PC-3 (cell line): ENCODE measurements at regions not wholly inside any gene's neighbourhood (a gene's known extent, or its start where the extent isn't known, plus 50 kb on each side); places are given as distances from the start of the nearest gene placed in this dataset.

Source experiments
- EZH2phosphoT487 ChIP-seq: fragments of 300-600 bp; sonication (generic); IDR thresholded peaks from 2 replicates; pipeline ENCODE4 v1.6.1; 2018; ENCODE audit warnings: mild to moderate bottlenecking, antibody characterized with exemption, low read length, borderline replicate concordance
- TF ChIP-seq, protein P1 (sequence below): fragments of 300-600 bp; sonication (generic); conservative IDR thresholded peaks from 2 replicates; pipeline ENCODE4 v1.5.1; 2017; ENCODE audit warnings: antibody characterized with exemption, low read depth, mild to moderate bottlenecking, low read length

- TF ChIP-seq, protein P1, sequence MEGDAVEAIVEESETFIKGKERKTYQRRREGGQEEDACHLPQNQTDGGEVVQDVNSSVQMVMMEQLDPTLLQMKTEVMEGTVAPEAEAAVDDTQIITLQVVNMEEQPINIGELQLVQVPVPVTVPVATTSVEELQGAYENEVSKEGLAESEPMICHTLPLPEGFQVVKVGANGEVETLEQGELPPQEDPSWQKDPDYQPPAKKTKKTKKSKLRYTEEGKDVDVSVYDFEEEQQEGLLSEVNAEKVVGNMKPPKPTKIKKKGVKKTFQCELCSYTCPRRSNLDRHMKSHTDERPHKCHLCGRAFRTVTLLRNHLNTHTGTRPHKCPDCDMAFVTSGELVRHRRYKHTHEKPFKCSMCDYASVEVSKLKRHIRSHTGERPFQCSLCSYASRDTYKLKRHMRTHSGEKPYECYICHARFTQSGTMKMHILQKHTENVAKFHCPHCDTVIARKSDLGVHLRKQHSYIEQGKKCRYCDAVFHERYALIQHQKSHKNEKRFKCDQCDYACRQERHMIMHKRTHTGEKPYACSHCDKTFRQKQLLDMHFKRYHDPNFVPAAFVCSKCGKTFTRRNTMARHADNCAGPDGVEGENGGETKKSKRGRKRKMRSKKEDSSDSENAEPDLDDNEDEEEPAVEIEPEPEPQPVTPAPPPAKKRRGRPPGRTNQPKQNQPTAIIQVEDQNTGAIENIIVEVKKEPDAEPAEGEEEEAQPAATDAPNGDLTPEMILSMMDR = no peak
- TF ChIP-seq EZH2phosphoT487 = no peak
Observed at GRCh38 chr10:123404357-123404756, 250.2 kb downstream of the BUB3 start.
